HepG2 (cell line): ENCODE measurements at regions not wholly inside any gene's neighbourhood (a gene's known extent, or its start where the extent isn't known, plus 50 kb on each side); places are given as distances from the start of the nearest gene placed in this dataset.

Experiments
- ATAC-seq: fragments of 200-7000 bp; cut with Tn5 transposase; 3 replicates; pipeline ENCODE4 v1.9.1; 2020; ENCODE audit warnings: mild to moderate bottlenecking, moderate library complexity
- BruUV-seq: library from RNA; stranded (reverse); fragments of 400-500 nt; replicated peaks from 2 replicates; lab custom pipeline; 2021; lab: Mats Ljungman, UMichigan
- CTCF ChIA-PET: fragments of 300-600 bp; formaldehyde crosslinking; extraction: SDS; loops from one replicate; lab custom pipeline; 2021; ENCODE audit warnings: low total read pairs, inconsistent platforms, low intra/inter-chr PET ratio; lab: Yijun Ruan, JAX
- POLR2A ChIA-PET: fragments of 350-600 bp; sonication (Branson Sonifier 250); formaldehyde crosslinking; loops from one replicate; lab custom pipeline; 2020; ENCODE audit warnings: antibody characterized with exemption, inconsistent platforms; lab: Yijun Ruan, JAX
- DNase-seq: peaks from one replicate; pipeline ENCODE4 v3.0.0-alpha.2; 2015; ENCODE audit warnings: low spot score
- FAIRE-seq: peaks from 3 replicates; lab custom pipeline; 2011; peaks lifted over from hg19 to GRCh38; lab: Jason Lieb, UNC
- H2AFZ ChIP-seq: one replicate; pipeline ENCODE4 v1.6.1; 2011; ENCODE audit warnings: low read length, inconsistent platforms
- H3K27ac ChIP-seq: fragments of 300-600 bp; 3 replicates; pipeline ENCODE4 v1.8.0; 2011; ENCODE audit warnings: mixed run types, mild to moderate bottlenecking, mixed read lengths, low read length, inconsistent platforms; ENCODE audit not compliant: insufficient read depth; ENCODE audit errors: extremely low read length
- H3K27me3 ChIP-seq, 2 experiments: fragments of 200-600 bp in 1 of 2; 2 replicates in 1 of 2; 3 replicates in 1 of 2; pipeline versions ENCODE4 v1.6.0 to v1.8.0; 2011; ENCODE audit warnings: low read length in 2 of 2, mild to moderate bottlenecking in 2 of 2, moderate library complexity in 2 of 2, inconsistent platforms in 1 of 2; ENCODE audit not compliant: insufficient read depth in 2 of 2, control insufficient read depth in 1 of 2
- H3K36me3 ChIP-seq, 2 experiments: fragments of 200-600 bp in 1 of 2; replicated peaks in 1 of 2; 2 replicates in 1 of 2; 3 replicates in 1 of 2; pipeline versions ENCODE4 v1.5.1 to v1.8.0; 2011; ENCODE audit warnings: low read length in 2 of 2, inconsistent platforms in 1 of 2; ENCODE audit not compliant: insufficient read depth in 2 of 2, control insufficient read depth in 1 of 2
- H3K4me1 ChIP-seq: 2 replicates; pipeline ENCODE4 v1.5.1; 2012; ENCODE audit warnings: low read length, inconsistent platforms; ENCODE audit not compliant: insufficient read depth
- H3K4me2 ChIP-seq: 2 replicates; pipeline ENCODE4 v1.6.0; 2011; ENCODE audit warnings: low read depth, low read length, inconsistent platforms
- H3K4me3 ChIP-seq, 3 experiments: fragments of 200-600 bp in 1 of 3; sonication (generic), shearing (Covaris generic) in 1 of 3; replicated peaks in 1 of 3; 2 replicates each; pipeline ENCODE4 v1.5.1; 2011 to 2016; ENCODE audit warnings: low read length in 3 of 3, inconsistent platforms in 2 of 3, low read depth in 2 of 3, mild to moderate bottlenecking in 2 of 3, control low read depth in 1 of 3, mixed read lengths in 1 of 3; ENCODE audit not compliant: insufficient read depth in 1 of 3
- H3K79me2 ChIP-seq: one replicate; pipeline ENCODE4 v1.6.1; 2011; ENCODE audit warnings: low read length, inconsistent platforms; ENCODE audit not compliant: insufficient read depth
- H3K9ac ChIP-seq: 2 replicates; pipeline ENCODE4 v1.6.0; 2011; ENCODE audit warnings: mild to moderate bottlenecking, low read depth, low read length, inconsistent platforms; ENCODE audit not compliant: insufficient read depth
- H3K9me3 ChIP-seq: 2 replicates; pipeline ENCODE4 v1.5.1; 2012; ENCODE audit warnings: mild to moderate bottlenecking, low read length
- H4K20me1 ChIP-seq: 2 replicates; pipeline ENCODE4 v1.6.0; 2011; ENCODE audit warnings: inconsistent platforms, mild to moderate bottlenecking, low read length, moderate library complexity; ENCODE audit not compliant: insufficient read depth
- HMGA1 ChIP-seq: sonication (generic); formaldehyde crosslinking; conservative IDR thresholded peaks from 2 replicates; pipeline ENCODE4 v1.4.0; 2020; ENCODE audit warnings: missing genetic modification reagents
- KLF13 ChIP-seq: sonication (generic); formaldehyde crosslinking; IDR thresholded peaks from 2 replicates; pipeline ENCODE4 v1.4.0; 2020; ENCODE audit warnings: mild to moderate bottlenecking, missing genetic modification reagents
- KLF6 ChIP-seq: IDR thresholded peaks from 2 replicates; pipeline ENCODE4 v1.8.0; 2016; ENCODE audit warnings: missing biosample characterization, missing genetic modification reagents
- MAFF ChIP-seq: IDR thresholded peaks from 2 replicates; pipeline ENCODE4 v1.6.1; 2011; ENCODE audit warnings: low read depth, low read length, improper control_type of control experiment
- MAFG ChIP-seq: sonication (generic); formaldehyde crosslinking; IDR thresholded peaks from 2 replicates; pipeline ENCODE4 v1.5.1; 2020; ENCODE audit warnings: mild to moderate bottlenecking, missing genetic modification reagents
- MAFK ChIP-seq, 2 experiments: IDR thresholded peaks in 1 of 2; conservative IDR thresholded peaks in 1 of 2; 2 replicates each; pipeline ENCODE4 v1.6.1; 2011; ENCODE audit warnings: improper control_type of control experiment in 2 of 2, low read length in 2 of 2
- MBD4 ChIP-seq: IDR thresholded peaks from 2 replicates; pipeline ENCODE4 v1.6.1; 2012; ENCODE audit warnings: low read length, inconsistent platforms, borderline replicate concordance
- MEF2D ChIP-seq: sonication (generic); formaldehyde crosslinking; IDR thresholded peaks from 2 replicates; pipeline ENCODE4 v1.5.1; 2020; ENCODE audit warnings: mild to moderate bottlenecking, missing genetic modification reagents
- SALL2 ChIP-seq: sonication (generic); formaldehyde crosslinking; IDR thresholded peaks from 2 replicates; pipeline ENCODE4 v1.8.1; 2023; ENCODE audit warnings: mild to moderate bottlenecking, missing genetic modification reagents, inconsistent platforms
- SMARCC2 ChIP-seq: fragments of 450-650 bp; IDR thresholded peaks from 2 replicates; pipeline ENCODE4 v1.6.1; 2017; ENCODE audit warnings: antibody characterized with exemption, mild to moderate bottlenecking
- TBX3 ChIP-seq: fragments of 450-650 bp; IDR thresholded peaks from 2 replicates; pipeline ENCODE4 v1.6.1; 2017; ENCODE audit warnings: antibody characterized with exemption, mild to moderate bottlenecking, inconsistent platforms, borderline replicate concordance
- ZFP90 ChIP-seq: sonication (generic); formaldehyde crosslinking; IDR thresholded peaks from 2 replicates; pipeline ENCODE4 v1.8.0; 2022; ENCODE audit warnings: missing genetic modification reagents, mild to moderate bottlenecking, inconsistent platforms, borderline replicate concordance
- ZNF543 ChIP-seq: sonication (generic); formaldehyde crosslinking; IDR thresholded peaks from 2 replicates; pipeline ENCODE4 v1.4.0; 2020; ENCODE audit warnings: mild to moderate bottlenecking, missing genetic modification reagents
- ZNF652 ChIP-seq: IDR thresholded peaks from 2 replicates; pipeline ENCODE4 v1.6.1; 2016; ENCODE audit warnings: low read depth, borderline replicate concordance
- ZNF768 ChIP-seq: sonication (generic); formaldehyde crosslinking; IDR thresholded peaks from 2 replicates; pipeline ENCODE4 v1.4.0; 2020; ENCODE audit warnings: missing genetic modification reagents
- ZSCAN20 ChIP-seq: sonication (generic); formaldehyde crosslinking; IDR thresholded peaks from 2 replicates; pipeline ENCODE4 v1.4.0; 2020; ENCODE audit warnings: missing genetic modification reagents, mild to moderate bottlenecking, borderline replicate concordance
- WGBS: methylation state at CpG from one replicate; pipeline ENCODE4 v1.1.6; 2017; ENCODE audit warnings: low lambda C conversion rate; 5-methylcytosine and 5-hydroxymethylcytosine counted together
- in situ Hi-C: cut with HindIII; loops from 2 replicates; pipeline ENCODE4 v1.10.0; 2017; ENCODE audit warnings: low pct_unique_long_range_greater_than_20kb; ENCODE audit not compliant: extremely low pct_ligation_motif_present
- intact Hi-C: fragments of 100-400 bp; cut with micrococcal nuclease; formaldehyde crosslinking; loops from one replicate; pipeline ENCODE4 v1.10.0; 2022; ENCODE audit not compliant: unreplicated experiment
- TF ChIP-seq, protein P1 (sequence below): sonication (generic); formaldehyde crosslinking; IDR thresholded peaks from 2 replicates; pipeline ENCODE4 v1.4.0; 2020; ENCODE audit warnings: missing genetic modification reagents
- TF ChIP-seq, protein P2 (sequence below): sonication (generic); formaldehyde crosslinking; conservative IDR thresholded peaks from 2 replicates; pipeline ENCODE4 v1.4.0; 2020; ENCODE audit warnings: missing genetic modification reagents
- TF ChIP-seq, protein P3 (sequence below): sonication (generic); formaldehyde crosslinking; IDR thresholded peaks from 2 replicates; pipeline ENCODE4 v1.4.0; 2020; ENCODE audit warnings: mild to moderate bottlenecking, missing genetic modification reagents

DNA sequence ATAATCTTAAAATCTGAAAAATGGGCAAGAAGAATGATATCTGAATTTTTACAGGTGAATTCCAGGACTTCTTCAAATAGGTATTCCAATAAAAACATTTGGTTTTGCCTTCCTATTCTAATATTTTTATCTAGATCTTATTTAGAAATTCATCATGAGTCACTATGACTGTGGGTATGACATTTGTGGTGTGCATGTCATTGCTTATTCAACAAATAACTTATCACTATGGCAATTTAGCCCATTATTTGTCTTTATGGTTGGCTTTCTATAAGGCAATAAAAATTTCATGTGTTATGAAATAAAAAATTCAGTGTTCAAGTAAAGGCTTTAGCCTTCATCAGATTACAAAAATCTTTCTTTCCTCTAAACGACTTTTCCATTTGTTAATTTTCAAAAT lies 1139.6 kb upstream of the NUDT12 start:
- no peak overlapping the region for H3K4me2 ChIP-seq
- H3K9me3 ChIP-seq = peaks cover 25% of the 10 kb centered on the region
- in situ Hi-C loops = no loop called here
- DNase-seq = no peak
- H3K27ac ChIP-seq = no peak overlapping the region
- no peak overlapping the region for H2AFZ ChIP-seq
- ChIA-PET POLR2A (no interaction called here), CTCF (no interaction called here)
- H3K79me2 ChIP-seq = no peaks in the 10 kb centered on the region
- no peak for FAIRE-seq
- no TSS peak for BruUV-seq
- H3K9ac ChIP-seq = no peak overlapping the region
- H3K36me3 ChIP-seq = no peaks in the 10 kb centered on the region; a peak in 1 of 5 replicates
- H3K27me3 ChIP-seq = no peaks in the 10 kb centered on the region
- intact Hi-C loops = no loop called here
- no peaks in the 10 kb centered on the region for H4K20me1 ChIP-seq
- no peak overlapping the region for H3K4me3 ChIP-seq
- 2% methylated on average over 1 of the region's 1 CpG for WGBS
- TF ChIP-seq ZSCAN20 (no peak), MAFK (conservative IDR thresholded peaks at IDR 0.05 in 1 of 2, IDR thresholded peaks at IDR 0.05 in 1 of 2; ENCODE audit: low read length in 2 of 2) (no peak), MAFG (CRISPR knock-in tag) (no peak), KLF6 (CRISPR knock-in tag) (no peak), MBD4 (no peak), ZFP90 (CRISPR knock-in tag) (no peak), SMARCC2 (no peak), HMGA1 (CRISPR knock-in tag) (no peak), SALL2 (CRISPR knock-in tag) (no peak), ZNF768 (CRISPR knock-in tag) (no peak), MAFF (no peak), ZNF543 (CRISPR knock-in tag) (no peak), KLF13 (CRISPR knock-in tag) (no peak), MEF2D (CRISPR knock-in tag) (no peak), TBX3 (no peak), ZNF652 (CRISPR knock-in tag) (no peak)
- TF ChIP-seq, protein P1, sequence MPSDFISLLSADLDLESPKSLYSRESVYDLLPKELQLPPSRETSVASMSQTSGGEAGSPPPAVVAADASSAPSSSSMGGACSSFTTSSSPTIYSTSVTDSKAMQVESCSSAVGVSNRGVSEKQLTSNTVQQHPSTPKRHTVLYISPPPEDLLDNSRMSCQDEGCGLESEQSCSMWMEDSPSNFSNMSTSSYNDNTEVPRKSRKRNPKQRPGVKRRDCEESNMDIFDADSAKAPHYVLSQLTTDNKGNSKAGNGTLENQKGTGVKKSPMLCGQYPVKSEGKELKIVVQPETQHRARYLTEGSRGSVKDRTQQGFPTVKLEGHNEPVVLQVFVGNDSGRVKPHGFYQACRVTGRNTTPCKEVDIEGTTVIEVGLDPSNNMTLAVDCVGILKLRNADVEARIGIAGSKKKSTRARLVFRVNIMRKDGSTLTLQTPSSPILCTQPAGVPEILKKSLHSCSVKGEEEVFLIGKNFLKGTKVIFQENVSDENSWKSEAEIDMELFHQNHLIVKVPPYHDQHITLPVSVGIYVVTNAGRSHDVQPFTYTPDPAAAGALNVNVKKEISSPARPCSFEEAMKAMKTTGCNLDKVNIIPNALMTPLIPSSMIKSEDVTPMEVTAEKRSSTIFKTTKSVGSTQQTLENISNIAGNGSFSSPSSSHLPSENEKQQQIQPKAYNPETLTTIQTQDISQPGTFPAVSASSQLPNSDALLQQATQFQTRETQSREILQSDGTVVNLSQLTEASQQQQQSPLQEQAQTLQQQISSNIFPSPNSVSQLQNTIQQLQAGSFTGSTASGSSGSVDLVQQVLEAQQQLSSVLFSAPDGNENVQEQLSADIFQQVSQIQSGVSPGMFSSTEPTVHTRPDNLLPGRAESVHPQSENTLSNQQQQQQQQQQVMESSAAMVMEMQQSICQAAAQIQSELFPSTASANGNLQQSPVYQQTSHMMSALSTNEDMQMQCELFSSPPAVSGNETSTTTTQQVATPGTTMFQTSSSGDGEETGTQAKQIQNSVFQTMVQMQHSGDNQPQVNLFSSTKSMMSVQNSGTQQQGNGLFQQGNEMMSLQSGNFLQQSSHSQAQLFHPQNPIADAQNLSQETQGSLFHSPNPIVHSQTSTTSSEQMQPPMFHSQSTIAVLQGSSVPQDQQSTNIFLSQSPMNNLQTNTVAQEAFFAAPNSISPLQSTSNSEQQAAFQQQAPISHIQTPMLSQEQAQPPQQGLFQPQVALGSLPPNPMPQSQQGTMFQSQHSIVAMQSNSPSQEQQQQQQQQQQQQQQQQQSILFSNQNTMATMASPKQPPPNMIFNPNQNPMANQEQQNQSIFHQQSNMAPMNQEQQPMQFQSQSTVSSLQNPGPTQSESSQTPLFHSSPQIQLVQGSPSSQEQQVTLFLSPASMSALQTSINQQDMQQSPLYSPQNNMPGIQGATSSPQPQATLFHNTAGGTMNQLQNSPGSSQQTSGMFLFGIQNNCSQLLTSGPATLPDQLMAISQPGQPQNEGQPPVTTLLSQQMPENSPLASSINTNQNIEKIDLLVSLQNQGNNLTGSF (CRISPR knock-in tag) = no peak
- TF ChIP-seq, protein P2, sequence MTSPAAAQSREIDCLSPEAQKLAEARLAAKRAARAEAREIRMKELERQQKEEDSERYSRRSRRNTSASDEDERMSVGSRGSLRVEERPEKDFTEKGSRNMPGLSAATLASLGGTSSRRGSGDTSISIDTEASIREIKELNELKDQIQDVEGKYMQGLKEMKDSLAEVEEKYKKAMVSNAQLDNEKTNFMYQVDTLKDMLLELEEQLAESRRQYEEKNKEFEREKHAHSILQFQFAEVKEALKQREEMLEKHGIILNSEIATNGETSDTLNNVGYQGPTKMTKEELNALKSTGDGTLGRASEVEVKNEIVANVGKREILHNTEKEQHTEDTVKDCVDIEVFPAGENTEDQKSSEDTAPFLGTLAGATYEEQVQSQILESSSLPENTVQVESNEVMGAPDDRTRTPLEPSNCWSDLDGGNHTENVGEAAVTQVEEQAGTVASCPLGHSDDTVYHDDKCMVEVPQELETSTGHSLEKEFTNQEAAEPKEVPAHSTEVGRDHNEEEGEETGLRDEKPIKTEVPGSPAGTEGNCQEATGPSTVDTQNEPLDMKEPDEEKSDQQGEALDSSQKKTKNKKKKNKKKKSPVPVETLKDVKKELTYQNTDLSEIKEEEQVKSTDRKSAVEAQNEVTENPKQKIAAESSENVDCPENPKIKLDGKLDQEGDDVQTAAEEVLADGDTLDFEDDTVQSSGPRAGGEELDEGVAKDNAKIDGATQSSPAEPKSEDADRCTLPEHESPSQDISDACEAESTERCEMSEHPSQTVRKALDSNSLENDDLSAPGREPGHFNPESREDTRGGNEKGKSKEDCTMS (CRISPR knock-in tag) = no peak
- TF ChIP-seq, protein P3, sequence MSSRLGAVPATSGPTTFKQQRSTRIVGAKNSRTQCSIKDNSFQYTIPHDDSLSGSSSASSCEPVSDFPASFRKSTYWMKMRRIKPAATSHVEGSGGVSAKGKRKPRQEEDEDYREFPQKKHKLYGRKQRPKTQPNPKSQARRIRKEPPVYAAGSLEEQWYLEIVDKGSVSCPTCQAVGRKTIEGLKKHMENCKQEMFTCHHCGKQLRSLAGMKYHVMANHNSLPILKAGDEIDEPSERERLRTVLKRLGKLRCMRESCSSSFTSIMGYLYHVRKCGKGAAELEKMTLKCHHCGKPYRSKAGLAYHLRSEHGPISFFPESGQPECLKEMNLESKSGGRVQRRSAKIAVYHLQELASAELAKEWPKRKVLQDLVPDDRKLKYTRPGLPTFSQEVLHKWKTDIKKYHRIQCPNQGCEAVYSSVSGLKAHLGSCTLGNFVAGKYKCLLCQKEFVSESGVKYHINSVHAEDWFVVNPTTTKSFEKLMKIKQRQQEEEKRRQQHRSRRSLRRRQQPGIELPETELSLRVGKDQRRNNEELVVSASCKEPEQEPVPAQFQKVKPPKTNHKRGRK = no peak
- ATAC-seq = no peak
- no peaks in the 10 kb centered on the region for H3K4me1 ChIP-seq
